SK-N-SH (cell line): ENCODE measurements at regions not wholly inside any gene's neighbourhood (a gene's known extent, or its start where the extent isn't known, plus 50 kb on each side); places are given as distances from the start of the nearest gene placed in this dataset.
"Not testable (repeated sequence)": the region's sequence is repeated elsewhere in the genome, so short reads cannot be mapped to it uniquely, and the experiment has no call there.

Source experiments
- CHD2 ChIP-seq: fragments of 150-350 bp; IDR thresholded peaks from 2 replicates; pipeline ENCODE4 v1.6.1; 2018; ENCODE audit warnings: low read length; ENCODE audit not compliant: partially characterized antibody
- CTCF ChIP-seq: fragments of 200-600 bp; sonication (generic); IDR thresholded peaks from 2 replicates; pipeline ENCODE4 v1.6.1; 2017; ENCODE audit warnings: antibody characterized with exemption, mild to moderate bottlenecking, moderate library complexity
- MAX ChIP-seq: IDR thresholded peaks from 2 replicates; pipeline ENCODE4 v1.4.0; 2012; ENCODE audit warnings: low read depth
- MXI1 ChIP-seq: IDR thresholded peaks from 2 replicates; pipeline ENCODE4 v1.6.1; 2012; ENCODE audit warnings: mild to moderate bottlenecking, low read depth, low read length, improper control_type of control experiment
- POLR2AphosphoS5 ChIP-seq: IDR thresholded peaks from 2 replicates; pipeline ENCODE4 v1.6.1; 2012; ENCODE audit warnings: low read depth, low read length
- RCOR1 ChIP-seq: fragments of 150-350 bp; IDR thresholded peaks from 2 replicates; pipeline ENCODE4 v1.6.1; 2017; ENCODE audit warnings: antibody characterized with exemption, low read length
- RFX5 ChIP-seq: IDR thresholded peaks from 2 replicates; pipeline ENCODE4 v1.6.1; 2012; ENCODE audit warnings: mild to moderate bottlenecking, improper control_type of control experiment, low read length
- SMC3 ChIP-seq: IDR thresholded peaks from 2 replicates; pipeline ENCODE4 v1.6.1; 2012; ENCODE audit warnings: low read depth, low read length, improper control_type of control experiment
- TEAD4 ChIP-seq: IDR thresholded peaks from 2 replicates; pipeline ENCODE4 v1.4.0; 2012; ENCODE audit warnings: mild to moderate bottlenecking, borderline replicate concordance; ENCODE audit not compliant: insufficient read depth
- YY1 ChIP-seq: IDR thresholded peaks from 2 replicates; pipeline ENCODE4 v1.4.0; 2012; ENCODE audit warnings: low read depth, mild to moderate bottlenecking

- not testable (repeated sequence) for TF ChIP-seq MAX, RCOR1, MXI1, CTCF, TEAD4, SMC3, POLR2AphosphoS5, RFX5, YY1, CHD2
These were observed 216.5 kb downstream of the KTN1 start for GRCh38 chr14:55796513-55796912.
